ENCODE measurements at regions not wholly inside any gene's neighbourhood (a gene's known extent, or its start where the extent isn't known, plus 50 kb on each side); places are given as distances from the start of the nearest gene placed in this dataset.

- TF ChIP-seq CTCF (IDR thresholded peaks at IDR 0.05) (no peak), EP300 (IDR thresholded peaks at IDR 0.05) (no peak), POLR2A (IDR thresholded peaks at IDR 0.05) (no peak)
Observed at GRCh38 chr9:118918180-118918579, 451.1 kb downstream of the BRINP1 start.
